ENCODE measurements at regions not wholly inside any gene's neighbourhood (a gene's known extent, or its start where the extent isn't known, plus 50 kb on each side); places are given as distances from the start of the nearest gene placed in this dataset.

DNA sequence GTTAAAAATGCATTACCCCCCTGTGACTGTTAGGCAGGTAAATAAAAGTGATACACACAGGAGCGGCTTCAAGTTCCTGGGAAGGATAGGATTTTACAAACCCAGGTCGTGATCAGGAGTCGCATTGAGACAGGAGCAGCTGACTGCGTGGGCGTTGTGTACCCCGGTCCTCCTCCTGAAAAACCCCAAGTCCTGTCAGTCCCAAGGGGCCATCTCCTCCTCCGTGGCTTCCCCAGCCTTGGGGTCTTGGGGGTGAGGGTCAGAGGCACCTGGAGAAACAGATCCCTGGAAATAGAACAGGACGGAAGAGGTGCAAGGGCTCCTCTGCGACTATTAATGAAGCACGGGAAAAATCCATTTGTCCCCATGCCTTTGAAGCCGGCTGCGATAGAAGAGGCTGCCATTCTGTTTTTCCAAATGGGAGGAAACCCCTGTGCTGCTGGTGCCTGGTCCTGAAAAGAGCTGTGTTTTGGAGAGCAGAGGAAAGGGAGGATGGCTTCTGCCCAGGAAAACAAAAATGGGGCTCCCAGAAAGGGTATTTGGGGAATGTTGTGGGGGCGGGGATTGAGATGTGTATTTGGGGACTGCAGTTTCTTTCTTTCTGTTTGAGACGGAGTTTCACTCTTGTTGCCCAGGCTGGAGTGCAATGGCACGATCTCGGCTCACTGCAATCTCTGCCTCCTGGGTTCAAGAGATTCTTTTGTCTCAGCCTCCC lies 143.1 kb downstream of the ZNF664 start:
- Histone ChIP-seq H2AFZ (ENCODE audit: control insufficient read depth, low read length) (no peak overlapping the region), H3K4me2 (ENCODE audit: control insufficient read depth, extremely low read depth, insufficient read depth, low read depth, low read length) (no peak overlapping the region), H3K9ac (ENCODE audit: control insufficient read depth, extremely low read depth, insufficient read depth, low read length) (no peak overlapping the region), H3K9me3 (ENCODE audit: control insufficient read depth, low read depth, low read length) (no peaks in the 10 kb centered on the region), H3K36me3 (ENCODE audit: control insufficient read depth in 2 of 2, extremely low read depth in 1 of 2, insufficient read depth in 2 of 2, low read length in 2 of 2) (no peaks in the 10 kb centered on the region), H3K9me1 (ENCODE audit: control insufficient read depth, extremely low read depth, insufficient read depth, low read length) (no peaks in the 10 kb centered on the region), H3K4me1 (ENCODE audit: control insufficient read depth, extremely low read depth, insufficient read depth, low read length) (no peaks in the 10 kb centered on the region), H3K79me2 (ENCODE audit: control insufficient read depth, insufficient read depth, low read length) (no peaks in the 10 kb centered on the region), H4K20me1 (ENCODE audit: control insufficient read depth, extremely low read depth, insufficient read depth, low read length) (no peaks in the 10 kb centered on the region), H3K4me3 (ENCODE audit: control insufficient read depth in 2 of 3, extremely low read depth in 1 of 3, insufficient read depth in 2 of 3, low read depth in 1 of 3, low read length in 3 of 3) (no peak overlapping the region), H3K27ac (ENCODE audit: control insufficient read depth, insufficient read depth, low read length) (no peak overlapping the region), H3K27me3 (ENCODE audit: control insufficient read depth, extremely low read depth, insufficient read depth, low read length) (peaks cover 3% of the 10 kb centered on the region)
- DNase-seq (ENCODE audit: low read depth, low spot score) (no peak), FAIRE-seq (no peak)
- dilution Hi-C loops (cut with MboI; ENCODE audit: extremely low pct_ligation_motif_present, low sequenced_read_pairs), result no loop called here
- no peak for TF ChIP-seq EZH2 (IDR thresholded peaks at IDR 0.05; ENCODE audit: low read length)
- TF ChIP-seq, protein P1, sequence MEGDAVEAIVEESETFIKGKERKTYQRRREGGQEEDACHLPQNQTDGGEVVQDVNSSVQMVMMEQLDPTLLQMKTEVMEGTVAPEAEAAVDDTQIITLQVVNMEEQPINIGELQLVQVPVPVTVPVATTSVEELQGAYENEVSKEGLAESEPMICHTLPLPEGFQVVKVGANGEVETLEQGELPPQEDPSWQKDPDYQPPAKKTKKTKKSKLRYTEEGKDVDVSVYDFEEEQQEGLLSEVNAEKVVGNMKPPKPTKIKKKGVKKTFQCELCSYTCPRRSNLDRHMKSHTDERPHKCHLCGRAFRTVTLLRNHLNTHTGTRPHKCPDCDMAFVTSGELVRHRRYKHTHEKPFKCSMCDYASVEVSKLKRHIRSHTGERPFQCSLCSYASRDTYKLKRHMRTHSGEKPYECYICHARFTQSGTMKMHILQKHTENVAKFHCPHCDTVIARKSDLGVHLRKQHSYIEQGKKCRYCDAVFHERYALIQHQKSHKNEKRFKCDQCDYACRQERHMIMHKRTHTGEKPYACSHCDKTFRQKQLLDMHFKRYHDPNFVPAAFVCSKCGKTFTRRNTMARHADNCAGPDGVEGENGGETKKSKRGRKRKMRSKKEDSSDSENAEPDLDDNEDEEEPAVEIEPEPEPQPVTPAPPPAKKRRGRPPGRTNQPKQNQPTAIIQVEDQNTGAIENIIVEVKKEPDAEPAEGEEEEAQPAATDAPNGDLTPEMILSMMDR (optimal IDR thresholded peaks at IDR 0.05 in 1 of 3, IDR thresholded peaks at IDR 0.05 in 1 of 3, conservative IDR thresholded peaks at IDR 0.05 in 1 of 3; ENCODE audit: extremely low read depth in 1 of 3, insufficient read depth in 2 of 3, low read length in 3 of 3), result no peak

- FAIRE-seq, result no peak
- peaks cover 9% of the 10 kb centered on the region for H3K4me1 ChIP-seq (ENCODE audit: control insufficient read depth, extremely low read depth, insufficient read depth, low read length)
- no peak overlapping the region for H2AFZ ChIP-seq (ENCODE audit: control insufficient read depth, low read length)
- no peaks in the 10 kb centered on the region for H4K20me1 ChIP-seq (ENCODE audit: control insufficient read depth, extremely low read depth, insufficient read depth, low read length)
- no peak overlapping the region for H3K9ac ChIP-seq (ENCODE audit: control insufficient read depth, extremely low read depth, insufficient read depth, low read length)
- H3K27me3 ChIP-seq (ENCODE audit: control insufficient read depth, extremely low read depth, insufficient read depth, low read length), result no peaks in the 10 kb centered on the region
- no peak overlapping the region for H3K27ac ChIP-seq (ENCODE audit: control insufficient read depth, insufficient read depth, low read length)
- dilution Hi-C loops (cut with MboI; ENCODE audit: extremely low pct_ligation_motif_present, low sequenced_read_pairs), result no loop called here
- no peak for TF ChIP-seq EZH2 (IDR thresholded peaks at IDR 0.05; ENCODE audit: low read length)
- TF ChIP-seq, protein P1 (optimal IDR thresholded peaks at IDR 0.05 in 1 of 3, IDR thresholded peaks at IDR 0.05 in 1 of 3, conservative IDR thresholded peaks at IDR 0.05 in 1 of 3; ENCODE audit: extremely low read depth in 1 of 3, insufficient read depth in 2 of 3, low read length in 3 of 3), result no peak
- H3K9me1 ChIP-seq (ENCODE audit: control insufficient read depth, extremely low read depth, insufficient read depth, low read length), result no peaks in the 10 kb centered on the region
- H3K4me2 ChIP-seq (ENCODE audit: control insufficient read depth, extremely low read depth, insufficient read depth, low read depth, low read length), result no peak overlapping the region
- H3K4me3 ChIP-seq (ENCODE audit: control insufficient read depth in 2 of 3, extremely low read depth in 1 of 3, insufficient read depth in 2 of 3, low read depth in 1 of 3, low read length in 3 of 3), result no peak overlapping the region
- no peaks in the 10 kb centered on the region for H3K36me3 ChIP-seq (ENCODE audit: control insufficient read depth in 2 of 2, extremely low read depth in 1 of 2, insufficient read depth in 2 of 2, low read length in 2 of 2)
- no peak for DNase-seq (ENCODE audit: low read depth, low spot score)
- no peaks in the 10 kb centered on the region for H3K79me2 ChIP-seq (ENCODE audit: control insufficient read depth, insufficient read depth, low read length)
- H3K9me3 ChIP-seq (ENCODE audit: control insufficient read depth, low read depth, low read length), result no peaks in the 10 kb centered on the region
These were observed 147.7 kb downstream of the ZNF664 start for GRCh38 chr12:124120739-124121138.

Data from keratinocyte (primary cell).